ENCODE measurements at regions not wholly inside any gene's neighbourhood (a gene's known extent, or its start where the extent isn't known, plus 50 kb on each side); places are given as distances from the start of the nearest gene placed in this dataset.

GRCh38 chr13:109976206-109976997, 190.0 kb upstream of the IRS2 start:
- DNase-seq, result no peak

GRCh38 chr13:109974354-109974753, 188.0 kb upstream of the IRS2 start:
- DNase-seq, result no peak

GRCh38 chr13:109973279-109973678, 186.9 kb upstream of the IRS2 start:
- no peak for DNase-seq

GRCh38 chr13:109971456-109972090, 185.2 kb upstream of the IRS2 start:
- no peak for DNase-seq

GRCh38 chr13:109971006-109971405, 184.6 kb upstream of the IRS2 start:
- no peak for DNase-seq

- no peak for DNase-seq
Observed at GRCh38 chr13:109968876-109969577, 182.6 kb upstream of the IRS2 start.

GRCh38 chr13:109963960-109964563, 177.7 kb upstream of the IRS2 start:
- DNase-seq, result no peak

GRCh38 chr13:109963384-109963783, 177.0 kb upstream of the IRS2 start:
- DNase-seq, result no peak

GRCh38 chr13:109959903-109960302, 173.5 kb upstream of the IRS2 start:
- no peak for DNase-seq

GRCh38 chr13:109957875-109958274, 171.5 kb upstream of the IRS2 start:
- no peak for DNase-seq

GRCh38 chr13:109955598-109955997, 169.2 kb upstream of the IRS2 start:
- DNase-seq, result no peak

- DNase-seq, result no peak
Observed at GRCh38 chr13:109954441-109954840, 168.1 kb upstream of the IRS2 start.

- no peak for DNase-seq
Observed at GRCh38 chr13:109951491-109951890, 165.1 kb upstream of the IRS2 start.

GRCh38 chr13:109949397-109949796, 163.0 kb upstream of the IRS2 start:
- no peak for DNase-seq

- DNase-seq, result no peak
Observed at GRCh38 chr13:109947006-109947405, 160.6 kb upstream of the IRS2 start.

GRCh38 chr13:109945206-109945960, 159.0 kb upstream of the IRS2 start:
- no peak for DNase-seq

- DNase-seq, result no peak
Observed at GRCh38 chr13:109941951-109942350, 155.6 kb upstream of the IRS2 start.

- no peak for DNase-seq
Observed at GRCh38 chr13:109941221-109941620, 154.8 kb upstream of the IRS2 start.

GRCh38 chr13:109940637-109941036, 154.3 kb upstream of the IRS2 start:
- no peak for DNase-seq

- DNase-seq, result no peak
Observed at GRCh38 chr13:109939838-109940237, 153.5 kb upstream of the IRS2 start.

GRCh38 chr13:109939180-109939579, 152.8 kb upstream of the IRS2 start:
- DNase-seq, result no peak

GRCh38 chr13:109938255-109938936, 152.0 kb upstream of the IRS2 start:
- no peak for DNase-seq

Data from NCI-H1436 (cell line).